HEK293 (cell line): ENCODE measurements at regions not wholly inside any gene's neighbourhood (a gene's known extent, or its start where the extent isn't known, plus 50 kb on each side); places are given as distances from the start of the nearest gene placed in this dataset.

Experiments
- CTCF ChIA-PET: fragments of 350-600 bp; formaldehyde crosslinking; extraction: SDS; loops from one replicate; lab custom pipeline; 2021; ENCODE audit warnings: antibody characterized with exemption; lab: Yijun Ruan, JAX
- POLR2A ChIA-PET: fragments of 300-600 bp; formaldehyde crosslinking; extraction: SDS; loops from one replicate; lab custom pipeline; 2020; ENCODE audit warnings: antibody characterized with exemption, inconsistent platforms; lab: Yijun Ruan, JAX
- H3K27ac ChIP-seq: fragments of 200-500 bp; sonication (Bioruptor generic); 2 replicates; pipeline ENCODE4 v1.5.1; 2014; ENCODE audit warnings: low read depth, low read length, control low read depth, inconsistent platforms; ENCODE audit errors: extremely low read depth
- H3K36me3 ChIP-seq, 2 experiments: fragments of 200-500 bp in 1 of 2; sonication (Bioruptor generic) in 1 of 2; 1 replicate in 1 of 2; 2 replicates in 1 of 2; pipeline ENCODE4 v1.5.1; 2014 to 2017; ENCODE audit warnings: inconsistent platforms in 2 of 2, low read length in 2 of 2; ENCODE audit not compliant: control insufficient read depth in 2 of 2, insufficient read depth in 1 of 2
- H3K4me1 ChIP-seq: fragments of 200-500 bp; sonication (Bioruptor generic); 2 replicates; pipeline ENCODE4 v1.5.1; 2014; ENCODE audit warnings: mild to moderate bottlenecking, low read length, inconsistent platforms; ENCODE audit not compliant: control insufficient read depth, insufficient read depth
- H3K4me3 ChIP-seq: 2 replicates; pipeline ENCODE4 v1.5.1; 2011; ENCODE audit warnings: low read depth, mild to moderate bottlenecking, control low read depth, low read length, moderate library complexity
- H3K9me3 ChIP-seq: fragments of 200-500 bp; sonication (Bioruptor generic); 2 replicates; pipeline ENCODE4 v1.5.1; 2014; ENCODE audit warnings: low read depth, low read length, inconsistent platforms; ENCODE audit not compliant: control insufficient read depth, insufficient read depth
- IKZF3 ChIP-seq: fragments of 450-650 bp; IDR thresholded peaks from 2 replicates; pipeline ENCODE4 v1.5.0; 2018; ENCODE audit warnings: missing biosample characterization, mild to moderate bottlenecking, missing genetic modification characterization, moderate library complexity
- SCRT1 ChIP-seq: fragments of 450-650 bp; formaldehyde crosslinking; IDR thresholded peaks from 2 replicates; pipeline ENCODE4 v1.5.1; 2016; ENCODE audit warnings: missing biosample characterization, missing genetic modification characterization, borderline replicate concordance
- SP7 ChIP-seq: fragments of 450-650 bp; formaldehyde crosslinking; IDR thresholded peaks from 2 replicates; pipeline ENCODE4 v1.5.1; 2016; ENCODE audit warnings: missing biosample characterization, missing genetic modification characterization
- TCF7L2 ChIP-seq: IDR thresholded peaks from 2 replicates; pipeline ENCODE4 v1.6.1; 2011; ENCODE audit warnings: low read depth, mild to moderate bottlenecking, inconsistent platforms, low read length, moderate library complexity, borderline replicate concordance
- YY1 ChIP-seq: fragments of 450-650 bp; formaldehyde crosslinking; IDR thresholded peaks from 2 replicates; pipeline ENCODE4 v1.5.1; 2018; ENCODE audit warnings: missing biosample characterization, missing genetic modification characterization
- ZEB2 ChIP-seq: fragments of 450-650 bp; formaldehyde crosslinking; IDR thresholded peaks from 2 replicates; pipeline ENCODE4 v1.5.1; 2016; ENCODE audit warnings: missing biosample characterization, missing genetic modification characterization
- ZFP3 ChIP-seq: fragments of 450-650 bp; formaldehyde crosslinking; IDR thresholded peaks from 2 replicates; pipeline ENCODE4 v1.5.1; 2016; ENCODE audit warnings: low read depth, missing biosample characterization, missing genetic modification characterization
- ZNF155 ChIP-seq: fragments of 450-650 bp; formaldehyde crosslinking; IDR thresholded peaks from 2 replicates; pipeline ENCODE4 v1.5.1; 2016; ENCODE audit warnings: missing biosample characterization, missing genetic modification characterization
- ZNF23 ChIP-seq: fragments of 450-650 bp; formaldehyde crosslinking; IDR thresholded peaks from 2 replicates; pipeline ENCODE4 v1.5.1; 2016; ENCODE audit warnings: missing biosample characterization, missing genetic modification characterization, borderline replicate concordance
- ZNF354C ChIP-seq: fragments of 450-650 bp; formaldehyde crosslinking; IDR thresholded peaks from 2 replicates; pipeline ENCODE4 v1.5.1; 2016; ENCODE audit warnings: missing biosample characterization, missing genetic modification characterization, low read depth, borderline replicate concordance
- ZNF366 ChIP-seq: fragments of 450-650 bp; formaldehyde crosslinking; conservative IDR thresholded peaks from 2 replicates; pipeline ENCODE4 v1.5.1; 2016; ENCODE audit warnings: missing biosample characterization, missing genetic modification characterization
- ZNF416 ChIP-seq: fragments of 450-650 bp; formaldehyde crosslinking; IDR thresholded peaks from 2 replicates; pipeline ENCODE4 v1.5.1; 2016; ENCODE audit warnings: missing biosample characterization, missing genetic modification characterization
- ZNF426 ChIP-seq: fragments of 450-650 bp; formaldehyde crosslinking; IDR thresholded peaks from 2 replicates; pipeline ENCODE4 v1.5.1; 2017; ENCODE audit warnings: missing biosample characterization, missing genetic modification characterization, mild to moderate bottlenecking, inconsistent platforms, moderate library complexity
- ZNF596 ChIP-seq: fragments of 450-650 bp; IDR thresholded peaks from 2 replicates; pipeline ENCODE4 v1.5.0; 2018; ENCODE audit warnings: missing biosample characterization, mild to moderate bottlenecking, missing genetic modification characterization, moderate library complexity
- ZSCAN23 ChIP-seq: fragments of 450-650 bp; formaldehyde crosslinking; IDR thresholded peaks from 2 replicates; pipeline ENCODE4 v1.5.1; 2016; ENCODE audit warnings: missing biosample characterization, missing genetic modification characterization
- TF ChIP-seq, protein P1 (sequence below): fragments of 450-650 bp; formaldehyde crosslinking; IDR thresholded peaks from 2 replicates; pipeline ENCODE4 v1.5.1; 2016; ENCODE audit warnings: missing biosample characterization, missing genetic modification characterization
- TF ChIP-seq, protein P2 (sequence below): fragments of 450-650 bp; formaldehyde crosslinking; IDR thresholded peaks from 2 replicates; pipeline ENCODE4 v1.5.1; 2016; ENCODE audit warnings: missing biosample characterization, missing genetic modification characterization
- TF ChIP-seq, protein P3 (sequence below): fragments of 450-650 bp; formaldehyde crosslinking; IDR thresholded peaks from 2 replicates; pipeline ENCODE4 v1.5.1; 2016; ENCODE audit warnings: missing biosample characterization, missing genetic modification characterization
- TF ChIP-seq, protein P4 (sequence below): fragments of 450-650 bp; formaldehyde crosslinking; IDR thresholded peaks from 2 replicates; pipeline ENCODE4 v1.5.1; 2017; ENCODE audit warnings: missing biosample characterization, missing genetic modification characterization

DNA sequence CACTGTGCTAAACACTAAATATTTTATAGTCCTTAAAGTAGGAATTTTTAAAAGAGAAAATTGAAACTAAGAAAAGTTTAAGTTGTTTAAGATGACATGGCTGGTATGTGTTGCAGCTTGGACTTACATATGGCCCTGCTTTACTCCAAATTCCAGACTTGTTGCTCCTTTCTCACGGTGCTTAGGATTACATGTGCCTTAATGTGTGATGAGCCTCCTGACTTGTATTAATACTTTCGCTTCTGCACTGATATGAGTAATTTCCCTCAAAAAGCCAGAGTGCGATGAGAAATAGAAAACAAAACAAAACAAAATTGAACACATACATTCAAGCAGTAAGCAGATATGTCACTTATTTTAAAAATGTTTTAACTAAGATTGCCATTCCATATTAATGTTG is 250.2 kb downstream of the VGLL3 start:
- Histone ChIP-seq H3K27ac (no peak overlapping the region), H3K36me3 (no peaks in the 10 kb centered on the region), H3K4me3 (no peak overlapping the region), H3K4me1 (no peaks in the 10 kb centered on the region), H3K9me3 (no peaks in the 10 kb centered on the region)
- ChIA-PET POLR2A (no interaction called here), CTCF (no interaction called here)
- no peak for TF ChIP-seq TCF7L2
- no peak for TF ChIP-seq ZNF23
- TF ChIP-seq, protein P1, sequence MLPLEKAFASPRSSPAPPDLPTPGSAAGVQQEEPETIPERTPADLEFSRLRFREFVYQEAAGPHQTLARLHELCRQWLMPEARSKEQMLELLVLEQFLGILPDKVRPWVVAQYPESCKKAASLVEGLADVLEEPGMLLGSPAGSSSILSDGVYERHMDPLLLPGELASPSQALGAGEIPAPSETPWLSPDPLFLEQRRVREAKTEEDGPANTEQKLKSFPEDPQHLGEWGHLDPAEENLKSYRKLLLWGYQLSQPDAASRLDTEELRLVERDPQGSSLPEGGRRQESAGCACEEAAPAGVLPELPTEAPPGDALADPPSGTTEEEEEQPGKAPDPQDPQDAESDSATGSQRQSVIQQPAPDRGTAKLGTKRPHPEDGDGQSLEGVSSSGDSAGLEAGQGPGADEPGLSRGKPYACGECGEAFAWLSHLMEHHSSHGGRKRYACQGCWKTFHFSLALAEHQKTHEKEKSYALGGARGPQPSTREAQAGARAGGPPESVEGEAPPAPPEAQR (tag by site-specific recombination) = no peak
- TF ChIP-seq ZNF596 (tag by site-specific recombination) = no peak
- TF ChIP-seq ZSCAN23 = no peak
- no peak for TF ChIP-seq IKZF3 (tag by site-specific recombination)
- no peak for TF ChIP-seq SCRT1 (tag by site-specific recombination)
- TF ChIP-seq ZFP3 (tag by site-specific recombination) = no peak
- TF ChIP-seq ZNF416 = no peak
- TF ChIP-seq ZNF354C (tag by site-specific recombination) = no peak
- TF ChIP-seq, protein P2, sequence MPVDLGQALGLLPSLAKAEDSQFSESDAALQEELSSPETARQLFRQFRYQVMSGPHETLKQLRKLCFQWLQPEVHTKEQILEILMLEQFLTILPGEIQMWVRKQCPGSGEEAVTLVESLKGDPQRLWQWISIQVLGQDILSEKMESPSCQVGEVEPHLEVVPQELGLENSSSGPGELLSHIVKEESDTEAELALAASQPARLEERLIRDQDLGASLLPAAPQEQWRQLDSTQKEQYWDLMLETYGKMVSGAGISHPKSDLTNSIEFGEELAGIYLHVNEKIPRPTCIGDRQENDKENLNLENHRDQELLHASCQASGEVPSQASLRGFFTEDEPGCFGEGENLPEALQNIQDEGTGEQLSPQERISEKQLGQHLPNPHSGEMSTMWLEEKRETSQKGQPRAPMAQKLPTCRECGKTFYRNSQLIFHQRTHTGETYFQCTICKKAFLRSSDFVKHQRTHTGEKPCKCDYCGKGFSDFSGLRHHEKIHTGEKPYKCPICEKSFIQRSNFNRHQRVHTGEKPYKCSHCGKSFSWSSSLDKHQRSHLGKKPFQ = no peak
- TF ChIP-seq SP7 (tag by site-specific recombination) = no peak
- no peak for TF ChIP-seq ZNF426 (tag by site-specific recombination)
- TF ChIP-seq ZNF366 (tag by site-specific recombination) = no peak

DNA sequence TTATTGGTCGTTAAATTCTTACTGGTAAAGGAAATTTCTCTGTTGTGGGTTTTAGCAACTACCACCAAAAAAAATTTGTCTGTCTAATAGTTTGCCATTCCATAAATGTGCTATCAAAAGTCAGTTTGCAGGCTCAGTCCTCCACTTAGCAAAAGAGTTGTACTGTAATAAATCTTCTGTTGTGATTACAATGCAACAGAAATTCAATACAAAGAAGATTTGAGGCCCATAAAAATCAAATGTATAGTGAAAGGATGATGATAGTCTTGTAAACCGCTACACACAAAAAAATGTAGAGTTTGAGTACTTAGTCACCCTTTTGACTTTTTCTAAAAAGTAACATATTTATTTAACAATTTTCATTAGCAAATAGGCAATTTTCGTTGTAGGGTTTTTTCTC is 251.7 kb downstream of the VGLL3 start:
- ChIA-PET CTCF (no interaction called here), POLR2A (no interaction called here)
- Histone ChIP-seq H3K27ac (no peak overlapping the region), H3K4me3 (no peak overlapping the region), H3K9me3 (no peaks in the 10 kb centered on the region), H3K36me3 (no peaks in the 10 kb centered on the region), H3K4me1 (no peaks in the 10 kb centered on the region)
- TF ChIP-seq, protein P3, sequence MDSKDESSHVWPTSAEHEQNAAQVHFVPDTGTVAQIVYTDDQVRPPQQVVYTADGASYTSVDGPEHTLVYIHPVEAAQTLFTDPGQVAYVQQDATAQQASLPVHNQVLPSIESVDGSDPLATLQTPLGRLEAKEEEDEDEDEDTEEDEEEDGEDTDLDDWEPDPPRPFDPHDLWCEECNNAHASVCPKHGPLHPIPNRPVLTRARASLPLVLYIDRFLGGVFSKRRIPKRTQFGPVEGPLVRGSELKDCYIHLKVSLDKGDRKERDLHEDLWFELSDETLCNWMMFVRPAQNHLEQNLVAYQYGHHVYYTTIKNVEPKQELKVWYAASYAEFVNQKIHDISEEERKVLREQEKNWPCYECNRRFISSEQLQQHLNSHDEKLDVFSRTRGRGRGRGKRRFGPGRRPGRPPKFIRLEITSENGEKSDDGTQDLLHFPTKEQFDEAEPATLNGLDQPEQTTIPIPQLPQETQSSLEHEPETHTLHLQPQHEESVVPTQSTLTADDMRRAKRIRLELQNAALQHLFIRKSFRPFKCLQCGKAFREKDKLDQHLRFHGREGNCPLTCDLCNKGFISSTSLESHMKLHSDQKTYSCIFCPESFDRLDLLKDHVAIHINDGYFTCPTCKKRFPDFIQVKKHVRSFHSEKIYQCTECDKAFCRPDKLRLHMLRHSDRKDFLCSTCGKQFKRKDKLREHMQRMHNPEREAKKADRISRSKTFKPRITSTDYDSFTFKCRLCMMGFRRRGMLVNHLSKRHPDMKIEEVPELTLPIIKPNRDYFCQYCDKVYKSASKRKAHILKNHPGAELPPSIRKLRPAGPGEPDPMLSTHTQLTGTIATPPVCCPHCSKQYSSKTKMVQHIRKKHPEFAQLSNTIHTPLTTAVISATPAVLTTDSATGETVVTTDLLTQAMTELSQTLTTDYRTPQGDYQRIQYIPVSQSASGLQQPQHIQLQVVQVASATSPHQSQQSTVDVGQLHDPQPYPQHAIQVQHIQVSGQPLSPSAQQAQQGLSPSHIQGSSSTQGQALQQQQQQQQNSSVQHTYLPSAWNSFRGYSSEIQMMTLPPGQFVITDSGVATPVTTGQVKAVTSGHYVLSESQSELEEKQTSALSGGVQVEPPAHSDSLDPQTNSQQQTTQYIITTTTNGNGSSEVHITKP (tag by site-specific recombination) = no peak
- TF ChIP-seq ZEB2 = no peak
- no peak for TF ChIP-seq YY1 (tag by site-specific recombination)
- no peak for TF ChIP-seq ZNF155 (tag by site-specific recombination)
- TF ChIP-seq, protein P4, sequence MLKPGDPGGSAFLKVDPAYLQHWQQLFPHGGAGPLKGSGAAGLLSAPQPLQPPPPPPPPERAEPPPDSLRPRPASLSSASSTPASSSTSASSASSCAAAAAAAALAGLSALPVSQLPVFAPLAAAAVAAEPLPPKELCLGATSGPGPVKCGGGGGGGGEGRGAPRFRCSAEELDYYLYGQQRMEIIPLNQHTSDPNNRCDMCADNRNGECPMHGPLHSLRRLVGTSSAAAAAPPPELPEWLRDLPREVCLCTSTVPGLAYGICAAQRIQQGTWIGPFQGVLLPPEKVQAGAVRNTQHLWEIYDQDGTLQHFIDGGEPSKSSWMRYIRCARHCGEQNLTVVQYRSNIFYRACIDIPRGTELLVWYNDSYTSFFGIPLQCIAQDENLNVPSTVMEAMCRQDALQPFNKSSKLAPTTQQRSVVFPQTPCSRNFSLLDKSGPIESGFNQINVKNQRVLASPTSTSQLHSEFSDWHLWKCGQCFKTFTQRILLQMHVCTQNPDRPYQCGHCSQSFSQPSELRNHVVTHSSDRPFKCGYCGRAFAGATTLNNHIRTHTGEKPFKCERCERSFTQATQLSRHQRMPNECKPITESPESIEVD = 0 out of 2 replicates have a peak, but pooled peaks have one; percentile 11
